Loucy (cell line): ENCODE measurements at regions not wholly inside any gene's neighbourhood (a gene's known extent, or its start where the extent isn't known, plus 50 kb on each side); places are given as distances from the start of the nearest gene placed in this dataset.

Experiments
- H2AFZ ChIP-seq: fragments of 200-600 bp; sonication (generic); 2 replicates; pipeline ENCODE4 v1.6.0; 2016; ENCODE audit warnings: antibody characterized with exemption, mild to moderate bottlenecking, low read length, moderate library complexity
- H3F3A ChIP-seq: fragments of 200-600 bp; 2 replicates; pipeline ENCODE4 v1.6.0; 2016; ENCODE audit warnings: antibody characterized with exemption, low read depth, mild to moderate bottlenecking
- H3K27me3 ChIP-seq: fragments of 200-600 bp; sonication (generic); 2 replicates; pipeline ENCODE4 v1.6.1; 2014; ENCODE audit warnings: low read length, mild to moderate bottlenecking; ENCODE audit not compliant: insufficient read depth, poor library complexity, severe bottlenecking
- H3K36me3 ChIP-seq: fragments of 200-600 bp; sonication (generic); 2 replicates; pipeline ENCODE4 v1.6.1; 2016; ENCODE audit warnings: low read length; ENCODE audit not compliant: insufficient read depth
- H3K4me1 ChIP-seq: fragments of 200-600 bp; sonication (generic); 2 replicates; pipeline ENCODE4 v1.5.1; 2014; ENCODE audit warnings: low read length, mild to moderate bottlenecking; ENCODE audit not compliant: insufficient read depth, poor library complexity, severe bottlenecking
- H3K4me2 ChIP-seq: fragments of 200-600 bp; sonication (generic); 2 replicates; pipeline ENCODE4 v1.6.0; 2014; ENCODE audit warnings: antibody characterized with exemption, low read length, low read depth, mild to moderate bottlenecking; ENCODE audit not compliant: poor library complexity, severe bottlenecking
- H3K4me3 ChIP-seq: fragments of 200-600 bp; sonication (generic); 2 replicates; pipeline ENCODE4 v1.5.1; 2014; ENCODE audit warnings: low read length, mild to moderate bottlenecking, mixed read lengths; ENCODE audit not compliant: poor library complexity, severe bottlenecking
- H3K79me2 ChIP-seq: fragments of 200-600 bp; sonication (generic); 2 replicates; pipeline ENCODE4 v1.6.1; 2014; ENCODE audit warnings: low read length; ENCODE audit not compliant: insufficient read depth
- H3K9ac ChIP-seq: fragments of 200-600 bp; sonication (generic); 2 replicates; pipeline ENCODE4 v1.6.0; 2014; ENCODE audit warnings: mild to moderate bottlenecking, low read depth, low read length, moderate library complexity; ENCODE audit not compliant: poor library complexity, severe bottlenecking
- H3K9me2 ChIP-seq: fragments of 200-600 bp; sonication (generic); replicated peaks from 2 replicates; pipeline ENCODE4 v1.6.1; 2016; ENCODE audit warnings: low read depth, low read length, mixed read lengths
- H3K9me3 ChIP-seq: fragments of 200-600 bp; sonication (generic); 2 replicates; pipeline ENCODE4 v1.6.1; 2014; ENCODE audit warnings: mild to moderate bottlenecking, antibody characterized with exemption, low read length, low read depth; ENCODE audit not compliant: insufficient read depth
- H4K20me1 ChIP-seq: fragments of 200-600 bp; sonication (generic); 2 replicates; pipeline ENCODE4 v1.6.0; 2014; ENCODE audit warnings: antibody characterized with exemption, low read length, mild to moderate bottlenecking; ENCODE audit not compliant: insufficient read depth, poor library complexity, severe bottlenecking
- EZH2phosphoT487 ChIP-seq: fragments of 200-600 bp; IDR thresholded peaks from 2 replicates; pipeline ENCODE4 v1.6.1; 2018; ENCODE audit warnings: antibody characterized with exemption, mild to moderate bottlenecking, moderate library complexity, borderline replicate concordance
- TF ChIP-seq, protein P1 (sequence below): fragments of 200-600 bp; sonication (generic); conservative IDR thresholded peaks from 2 replicates; pipeline ENCODE4 v1.5.1; 2014; ENCODE audit warnings: mild to moderate bottlenecking, antibody characterized with exemption, low read length

DNA sequence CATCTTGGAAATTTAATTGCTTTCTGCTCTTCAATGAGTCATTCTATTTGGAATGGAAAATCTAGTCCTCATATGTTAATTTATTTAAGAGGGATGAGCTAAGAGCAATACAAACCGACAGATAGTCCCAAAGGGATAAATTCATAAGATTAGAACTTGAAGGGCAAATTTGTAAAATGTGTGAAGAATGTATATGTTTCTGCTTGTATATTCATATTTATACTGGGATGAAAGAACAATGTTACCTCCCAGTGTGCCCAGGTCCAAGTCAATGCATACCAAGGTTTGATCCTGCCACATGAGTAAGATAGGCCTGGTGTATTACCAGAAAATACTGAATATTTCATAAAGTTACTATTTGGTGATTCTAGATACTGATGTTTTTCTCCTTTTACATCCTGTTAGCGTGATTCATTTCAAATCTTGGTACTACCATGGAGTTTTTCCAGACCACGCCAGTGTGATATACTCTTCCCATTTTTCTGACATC is 255.6 kb upstream of the SEMA6D start:
- no peak overlapping the region for H3K4me3 ChIP-seq
- no peak overlapping the region for H2AFZ ChIP-seq
- H3K4me1 ChIP-seq: peaks cover 5% of the 10 kb centered on the region
- H3K9me3 ChIP-seq: no peaks in the 10 kb centered on the region
- H3K36me3 ChIP-seq: no peaks in the 10 kb centered on the region
- H3F3A ChIP-seq: no peaks in the 10 kb centered on the region
- no peaks in the 10 kb centered on the region for H3K79me2 ChIP-seq
- H3K27me3 ChIP-seq: no peaks in the 10 kb centered on the region
- TF ChIP-seq, protein P1, sequence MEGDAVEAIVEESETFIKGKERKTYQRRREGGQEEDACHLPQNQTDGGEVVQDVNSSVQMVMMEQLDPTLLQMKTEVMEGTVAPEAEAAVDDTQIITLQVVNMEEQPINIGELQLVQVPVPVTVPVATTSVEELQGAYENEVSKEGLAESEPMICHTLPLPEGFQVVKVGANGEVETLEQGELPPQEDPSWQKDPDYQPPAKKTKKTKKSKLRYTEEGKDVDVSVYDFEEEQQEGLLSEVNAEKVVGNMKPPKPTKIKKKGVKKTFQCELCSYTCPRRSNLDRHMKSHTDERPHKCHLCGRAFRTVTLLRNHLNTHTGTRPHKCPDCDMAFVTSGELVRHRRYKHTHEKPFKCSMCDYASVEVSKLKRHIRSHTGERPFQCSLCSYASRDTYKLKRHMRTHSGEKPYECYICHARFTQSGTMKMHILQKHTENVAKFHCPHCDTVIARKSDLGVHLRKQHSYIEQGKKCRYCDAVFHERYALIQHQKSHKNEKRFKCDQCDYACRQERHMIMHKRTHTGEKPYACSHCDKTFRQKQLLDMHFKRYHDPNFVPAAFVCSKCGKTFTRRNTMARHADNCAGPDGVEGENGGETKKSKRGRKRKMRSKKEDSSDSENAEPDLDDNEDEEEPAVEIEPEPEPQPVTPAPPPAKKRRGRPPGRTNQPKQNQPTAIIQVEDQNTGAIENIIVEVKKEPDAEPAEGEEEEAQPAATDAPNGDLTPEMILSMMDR: no peak
- no peak for TF ChIP-seq EZH2phosphoT487
- no peaks in the 10 kb centered on the region for H4K20me1 ChIP-seq
- no peaks in the 10 kb centered on the region for H3K9me2 ChIP-seq
- no peak overlapping the region for H3K4me2 ChIP-seq
- no peak overlapping the region for H3K9ac ChIP-seq

DNA sequence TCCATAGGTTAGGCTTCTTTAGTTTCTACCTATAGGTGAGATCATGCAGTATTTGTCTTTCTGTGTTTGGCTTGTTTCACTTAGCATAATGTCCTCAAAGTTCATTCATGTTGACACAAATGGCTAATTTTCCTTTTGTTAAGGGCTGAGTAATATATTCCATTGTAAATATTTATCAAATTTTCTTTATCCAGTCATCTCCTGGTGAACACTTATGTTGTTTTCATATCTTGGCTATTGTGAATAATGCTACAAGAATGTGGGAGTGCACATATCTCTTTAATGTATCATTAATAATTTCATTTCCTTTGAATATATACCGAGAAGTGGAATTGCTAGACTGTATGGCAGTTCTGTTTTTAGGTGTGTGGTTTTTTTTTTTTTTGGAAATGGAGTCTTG is 250.9 kb upstream of the SEMA6D start:
- H3K36me3 ChIP-seq: no peaks in the 10 kb centered on the region
- no peaks in the 10 kb centered on the region for H3K9me3 ChIP-seq
- H3K9me2 ChIP-seq: no peaks in the 10 kb centered on the region
- H3K79me2 ChIP-seq: no peaks in the 10 kb centered on the region
- H3K4me1 ChIP-seq: no peaks in the 10 kb centered on the region
- no peak overlapping the region for H3K4me3 ChIP-seq
- H3K9ac ChIP-seq: no peak overlapping the region
- TF ChIP-seq, protein P1: no peak
- no peak for TF ChIP-seq EZH2phosphoT487
- no peak overlapping the region for H2AFZ ChIP-seq
- no peak overlapping the region for H3K4me2 ChIP-seq
- no peaks in the 10 kb centered on the region for H3F3A ChIP-seq
- H3K27me3 ChIP-seq: no peaks in the 10 kb centered on the region
- no peaks in the 10 kb centered on the region for H4K20me1 ChIP-seq

DNA sequence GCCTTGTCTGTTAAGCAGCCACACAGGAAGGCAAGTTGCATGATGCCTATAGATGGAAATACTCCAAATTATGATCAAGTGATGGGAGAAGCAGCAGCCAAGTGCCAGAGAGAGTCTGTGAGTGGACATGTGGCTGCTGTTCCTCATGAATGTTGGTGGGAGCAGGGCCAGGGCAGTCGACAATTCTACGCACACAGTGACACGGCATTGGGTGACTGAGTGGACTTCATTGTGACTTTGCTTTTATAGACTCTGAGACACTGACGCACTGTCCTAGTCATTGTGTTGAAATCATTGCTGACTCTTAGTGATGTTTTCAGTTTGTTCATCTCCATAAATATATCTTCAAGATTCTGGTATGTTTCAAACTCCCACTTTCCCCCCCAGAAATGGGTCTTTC is 246.3 kb upstream of the SEMA6D start:
- no peaks in the 10 kb centered on the region for H3K36me3 ChIP-seq
- no peaks in the 10 kb centered on the region for H4K20me1 ChIP-seq
- no peak overlapping the region for H3K9ac ChIP-seq
- no peaks in the 10 kb centered on the region for H3K9me3 ChIP-seq
- no peak overlapping the region for H3K4me2 ChIP-seq
- H3K9me2 ChIP-seq: no peaks in the 10 kb centered on the region
- TF ChIP-seq EZH2phosphoT487: no peak
- TF ChIP-seq, protein P1: no peak
- H3K4me1 ChIP-seq: no peaks in the 10 kb centered on the region
- H3K4me3 ChIP-seq: no peak overlapping the region
- H2AFZ ChIP-seq: no peak overlapping the region
- H3K79me2 ChIP-seq: no peaks in the 10 kb centered on the region
- H3K27me3 ChIP-seq: no peaks in the 10 kb centered on the region
- H3F3A ChIP-seq: no peaks in the 10 kb centered on the region
